GM21447 (cell line): ENCODE measurements at regions not wholly inside any gene's neighbourhood (a gene's known extent, or its start where the extent isn't known, plus 50 kb on each side); places are given as distances from the start of the nearest gene placed in this dataset.

Experiments
- ATAC-seq: cut with Tn5 transposase; IDR thresholded peaks from one replicate; pipeline ENCODE4 v1.9.1; 2021; ENCODE audit not compliant: unreplicated experiment

- ATAC-seq, result no peak
Observed at GRCh38 chr12:127293507-127294310, 973.3 kb upstream of the TMEM132C start.

GRCh38 chr12:127294651-127295210 lies 972.2 kb upstream of the TMEM132C start:
- ATAC-seq, result no peak

GRCh38 chr12:127295630-127296029 lies 971.3 kb upstream of the TMEM132C start:
- no peak for ATAC-seq

- ATAC-seq, result no peak
Observed at GRCh38 chr12:127296591-127296990, 970.4 kb upstream of the TMEM132C start.

- ATAC-seq, result no peak
Observed at GRCh38 chr12:127297327-127297726, 969.6 kb upstream of the TMEM132C start.

GRCh38 chr12:127300075-127300474 lies 966.9 kb upstream of the TMEM132C start:
- no peak for ATAC-seq

- ATAC-seq, result no peak
Observed at GRCh38 chr12:127300753-127301152, 966.2 kb upstream of the TMEM132C start.

- ATAC-seq, result no peak
Observed at GRCh38 chr12:127301876-127302275, 965.1 kb upstream of the TMEM132C start.

- ATAC-seq, result no peak
Observed at GRCh38 chr12:127304751-127305725, 961.9 kb upstream of the TMEM132C start.

- no peak for ATAC-seq
Observed at GRCh38 chr12:127306604-127307215, 960.3 kb upstream of the TMEM132C start.

- no peak for ATAC-seq
Observed at GRCh38 chr12:127307528-127307927, 959.4 kb upstream of the TMEM132C start.

- no peak for ATAC-seq
Observed at GRCh38 chr12:127308148-127308547, 958.8 kb upstream of the TMEM132C start.

- ATAC-seq, result no peak
Observed at GRCh38 chr12:127310548-127310947, 956.4 kb upstream of the TMEM132C start.

- ATAC-seq, result no peak
Observed at GRCh38 chr12:127311720-127312364, 955.1 kb upstream of the TMEM132C start.

- ATAC-seq, result no peak
Observed at GRCh38 chr12:127324681-127325080, 942.3 kb upstream of the TMEM132C start.

GRCh38 chr12:127327986-127328385 lies 939.0 kb upstream of the TMEM132C start:
- ATAC-seq, result no peak

- ATAC-seq, result no peak
Observed at GRCh38 chr12:127328867-127329266, 938.1 kb upstream of the TMEM132C start.

GRCh38 chr12:127334365-127334764 lies 932.6 kb upstream of the TMEM132C start:
- no peak for ATAC-seq

- no peak for ATAC-seq
Observed at GRCh38 chr12:127334912-127335644, 931.9 kb upstream of the TMEM132C start.

GRCh38 chr12:127336416-127336815 lies 930.6 kb upstream of the TMEM132C start:
- no peak for ATAC-seq
